ENCODE measurements at regions not wholly inside any gene's neighbourhood (a gene's known extent, or its start where the extent isn't known, plus 50 kb on each side); places are given as distances from the start of the nearest gene placed in this dataset.

DNA sequence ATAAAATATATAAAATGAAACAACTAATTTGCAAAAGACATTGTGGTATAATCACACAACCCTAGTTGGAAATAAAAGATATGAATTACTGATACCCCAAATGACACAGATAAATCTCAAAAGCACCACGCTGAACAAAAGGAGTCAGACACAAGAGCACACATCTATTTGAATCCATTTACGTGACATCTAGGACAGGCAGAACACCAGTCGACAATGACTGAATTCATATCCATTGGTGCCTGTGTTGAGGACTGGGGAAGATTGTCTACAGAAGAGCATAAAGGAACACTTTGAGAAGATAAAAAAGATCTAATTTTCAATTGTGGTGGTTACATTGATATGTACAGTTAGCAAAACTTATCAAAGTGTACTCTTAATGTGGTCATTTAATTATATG is 874.1 kb downstream of the LTN1 start:
- TF ChIP-seq TAF1 (IDR thresholded peaks at IDR 0.05; ENCODE audit: low read depth) (no peak), EP300 (IDR thresholded peaks at IDR 0.05; ENCODE audit: borderline replicate concordance) (no peak), TEAD4 (IDR thresholded peaks at IDR 0.05) (no peak), CREB1 (IDR thresholded peaks at IDR 0.05; ENCODE audit: low read depth) (no peak), TCF12 (IDR thresholded peaks at IDR 0.05; ENCODE audit: low read depth) (no peak), NFIC (IDR thresholded peaks at IDR 0.05) (no peak)
- TF ChIP-seq, protein P1, sequence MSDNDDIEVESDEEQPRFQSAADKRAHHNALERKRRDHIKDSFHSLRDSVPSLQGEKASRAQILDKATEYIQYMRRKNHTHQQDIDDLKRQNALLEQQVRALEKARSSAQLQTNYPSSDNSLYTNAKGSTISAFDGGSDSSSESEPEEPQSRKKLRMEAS (IDR thresholded peaks at IDR 0.05), result no peak
- TF ChIP-seq, protein P2, sequence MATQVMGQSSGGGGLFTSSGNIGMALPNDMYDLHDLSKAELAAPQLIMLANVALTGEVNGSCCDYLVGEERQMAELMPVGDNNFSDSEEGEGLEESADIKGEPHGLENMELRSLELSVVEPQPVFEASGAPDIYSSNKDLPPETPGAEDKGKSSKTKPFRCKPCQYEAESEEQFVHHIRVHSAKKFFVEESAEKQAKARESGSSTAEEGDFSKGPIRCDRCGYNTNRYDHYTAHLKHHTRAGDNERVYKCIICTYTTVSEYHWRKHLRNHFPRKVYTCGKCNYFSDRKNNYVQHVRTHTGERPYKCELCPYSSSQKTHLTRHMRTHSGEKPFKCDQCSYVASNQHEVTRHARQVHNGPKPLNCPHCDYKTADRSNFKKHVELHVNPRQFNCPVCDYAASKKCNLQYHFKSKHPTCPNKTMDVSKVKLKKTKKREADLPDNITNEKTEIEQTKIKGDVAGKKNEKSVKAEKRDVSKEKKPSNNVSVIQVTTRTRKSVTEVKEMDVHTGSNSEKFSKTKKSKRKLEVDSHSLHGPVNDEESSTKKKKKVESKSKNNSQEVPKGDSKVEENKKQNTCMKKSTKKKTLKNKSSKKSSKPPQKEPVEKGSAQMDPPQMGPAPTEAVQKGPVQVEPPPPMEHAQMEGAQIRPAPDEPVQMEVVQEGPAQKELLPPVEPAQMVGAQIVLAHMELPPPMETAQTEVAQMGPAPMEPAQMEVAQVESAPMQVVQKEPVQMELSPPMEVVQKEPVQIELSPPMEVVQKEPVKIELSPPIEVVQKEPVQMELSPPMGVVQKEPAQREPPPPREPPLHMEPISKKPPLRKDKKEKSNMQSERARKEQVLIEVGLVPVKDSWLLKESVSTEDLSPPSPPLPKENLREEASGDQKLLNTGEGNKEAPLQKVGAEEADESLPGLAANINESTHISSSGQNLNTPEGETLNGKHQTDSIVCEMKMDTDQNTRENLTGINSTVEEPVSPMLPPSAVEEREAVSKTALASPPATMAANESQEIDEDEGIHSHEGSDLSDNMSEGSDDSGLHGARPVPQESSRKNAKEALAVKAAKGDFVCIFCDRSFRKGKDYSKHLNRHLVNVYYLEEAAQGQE (IDR thresholded peaks at IDR 0.05; ENCODE audit: low read depth), result no peak

All from Ishikawa (cell line).